Upper lobe of left lung (tissue), 6 donors: ENCODE measurements at regions not wholly inside any gene's neighbourhood (a gene's known extent, or its start where the extent isn't known, plus 50 kb on each side); places are given as distances from the start of the nearest gene placed in this dataset.

Source experiments
- ATAC-seq, 2 donors: fragments of 200-7000 bp; cut with Tn5 transposase; one replicate each; pipeline ENCODE4 v1.9.1; 2022; ENCODE audit warnings: mild to moderate bottlenecking in 2 of 2, moderate library complexity in 2 of 2; ENCODE audit not compliant: low FRiP score in 2 of 2
- DNase-seq, 2 donors: peaks; one replicate each; pipeline ENCODE4 v3.0.0-alpha.2; 2019 to 2020
- H3K27ac ChIP-seq, 4 donors: fragments of 200-600 bp; sonication (generic); one replicate each; pipeline ENCODE4 v1.5.1; 2016 to 2019
- H3K27me3 ChIP-seq, 4 donors: fragments of 200-600 bp; sonication (generic); one replicate each; pipeline ENCODE4 v1.5.1; 2017 to 2019
- H3K36me3 ChIP-seq, 4 donors: fragments of 200-600 bp; sonication (generic); one replicate each; pipeline ENCODE4 v1.5.1; 2016 to 2019
- H3K4me1 ChIP-seq, 4 donors: fragments of 200-600 bp; sonication (generic); one replicate each; pipeline ENCODE4 v1.5.1; 2018 to 2019
- H3K4me3 ChIP-seq, 4 donors: fragments of 200-600 bp; sonication (generic); one replicate each; pipeline ENCODE4 v1.5.1; 2017 to 2019; ENCODE audit warnings: mild to moderate bottlenecking in 2 of 4, moderate library complexity in 1 of 4
- H3K9me3 ChIP-seq, 4 donors: fragments of 200-600 bp; sonication (generic); one replicate each; pipeline ENCODE4 v1.5.1; 2018 to 2019
- EP300 ChIP-seq, 4 donors: sonication (generic); formaldehyde crosslinking; IDR thresholded peaks; one replicate each; pipeline ENCODE4 v1.5.1; 2017; ENCODE audit warnings: antibody characterized with exemption in 4 of 4, control low read depth in 2 of 4
- POLR2A ChIP-seq, 4 donors: fragments of 450-650 bp; IDR thresholded peaks; one replicate each; pipeline ENCODE4 v1.5.1; 2016 to 2017; ENCODE audit warnings: antibody characterized with exemption in 4 of 4, mild to moderate bottlenecking in 2 of 4
- POLR2AphosphoS5 ChIP-seq, 2 donors: sonication (generic); formaldehyde crosslinking; IDR thresholded peaks; one replicate each; pipeline ENCODE4 v1.5.1; 2017; ENCODE audit warnings: antibody characterized with exemption in 2 of 2
- WGBS, 2 donors: methylation state at CpG; one replicate each; pipeline ENCODE4 v1.1.5; 2017 to 2018; 5-methylcytosine and 5-hydroxymethylcytosine counted together
- TF ChIP-seq, protein P1 (sequence below), 6 experiments: fragments of 450-650 bp in 4 of 6; fragments of 200-600 bp in 2 of 6; sonication (generic) in 2 of 6; IDR thresholded peaks; one replicate each; pipeline ENCODE4 v1.5.1; 2016 to 2019; ENCODE audit warnings: antibody characterized with exemption in 6 of 6
- donor health status: DM: no; HTN: no; CAD: no; lungs with moderate emphysema.
- donor health status: DM: no; HTN: yes; CAD: no; lungs with severe emphysema.

DNA sequence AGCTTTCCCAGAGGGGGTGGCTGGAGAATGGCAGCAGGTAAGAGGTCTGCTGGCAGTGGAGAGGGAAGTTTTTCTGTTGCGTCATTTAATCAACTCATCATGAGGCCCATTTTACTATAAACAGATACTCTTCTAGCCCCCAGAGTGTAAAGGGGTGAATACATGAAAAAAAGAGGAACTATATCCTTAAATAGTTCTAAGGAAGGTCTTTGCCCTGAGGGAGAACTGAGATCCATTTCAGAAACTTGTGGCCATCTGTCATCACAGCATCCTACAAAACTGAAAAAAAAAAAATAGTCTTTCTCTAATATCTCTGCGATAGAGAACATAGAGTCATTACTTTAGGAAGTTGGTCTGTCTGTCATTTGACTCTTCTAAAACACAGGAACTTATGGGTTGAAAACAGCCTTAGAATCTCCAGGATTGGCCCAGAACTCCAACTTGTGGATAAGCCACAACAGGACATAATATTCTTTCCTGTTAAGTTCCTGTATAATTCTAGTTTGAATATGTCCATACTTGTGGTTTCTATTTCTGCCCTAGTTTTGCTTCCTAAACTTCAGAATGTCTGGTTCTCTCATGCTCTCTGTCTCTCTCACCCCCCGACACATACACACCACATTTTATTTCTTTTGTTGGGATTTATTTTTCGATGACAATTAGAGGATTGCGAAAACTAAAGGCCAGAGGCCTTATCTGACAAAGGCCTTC, 238.5 kb upstream of the PIK3R1 start:
- TF ChIP-seq, protein P1, sequence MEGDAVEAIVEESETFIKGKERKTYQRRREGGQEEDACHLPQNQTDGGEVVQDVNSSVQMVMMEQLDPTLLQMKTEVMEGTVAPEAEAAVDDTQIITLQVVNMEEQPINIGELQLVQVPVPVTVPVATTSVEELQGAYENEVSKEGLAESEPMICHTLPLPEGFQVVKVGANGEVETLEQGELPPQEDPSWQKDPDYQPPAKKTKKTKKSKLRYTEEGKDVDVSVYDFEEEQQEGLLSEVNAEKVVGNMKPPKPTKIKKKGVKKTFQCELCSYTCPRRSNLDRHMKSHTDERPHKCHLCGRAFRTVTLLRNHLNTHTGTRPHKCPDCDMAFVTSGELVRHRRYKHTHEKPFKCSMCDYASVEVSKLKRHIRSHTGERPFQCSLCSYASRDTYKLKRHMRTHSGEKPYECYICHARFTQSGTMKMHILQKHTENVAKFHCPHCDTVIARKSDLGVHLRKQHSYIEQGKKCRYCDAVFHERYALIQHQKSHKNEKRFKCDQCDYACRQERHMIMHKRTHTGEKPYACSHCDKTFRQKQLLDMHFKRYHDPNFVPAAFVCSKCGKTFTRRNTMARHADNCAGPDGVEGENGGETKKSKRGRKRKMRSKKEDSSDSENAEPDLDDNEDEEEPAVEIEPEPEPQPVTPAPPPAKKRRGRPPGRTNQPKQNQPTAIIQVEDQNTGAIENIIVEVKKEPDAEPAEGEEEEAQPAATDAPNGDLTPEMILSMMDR (IDR thresholded peaks at IDR 0.05) = no peak
- TF ChIP-seq POLR2A (IDR thresholded peaks at IDR 0.05) = no peak
- no peak for TF ChIP-seq EP300 (IDR thresholded peaks at IDR 0.05)
- no peak for TF ChIP-seq POLR2AphosphoS5 (IDR thresholded peaks at IDR 0.05)
- H3K36me3 ChIP-seq = no peaks in the 10 kb centered on the region
- peak overlapping the region in 2 of 4 donors; percentile 29 to 35 for H3K27ac ChIP-seq
- ATAC-seq (no peak), DNase-seq (no peak)
- no peaks in the 10 kb centered on the region for H3K27me3 ChIP-seq
- peaks cover 13 to 17% (median 14%) of the 10 kb centered on the region in 4 donors for H3K4me1 ChIP-seq
- 59 to 63% methylated on average over 5 of the region's 5 CpGs for WGBS, 2 donors
- no peaks in the 10 kb centered on the region for H3K9me3 ChIP-seq
- no peak overlapping the region for H3K4me3 ChIP-seq

DNA sequence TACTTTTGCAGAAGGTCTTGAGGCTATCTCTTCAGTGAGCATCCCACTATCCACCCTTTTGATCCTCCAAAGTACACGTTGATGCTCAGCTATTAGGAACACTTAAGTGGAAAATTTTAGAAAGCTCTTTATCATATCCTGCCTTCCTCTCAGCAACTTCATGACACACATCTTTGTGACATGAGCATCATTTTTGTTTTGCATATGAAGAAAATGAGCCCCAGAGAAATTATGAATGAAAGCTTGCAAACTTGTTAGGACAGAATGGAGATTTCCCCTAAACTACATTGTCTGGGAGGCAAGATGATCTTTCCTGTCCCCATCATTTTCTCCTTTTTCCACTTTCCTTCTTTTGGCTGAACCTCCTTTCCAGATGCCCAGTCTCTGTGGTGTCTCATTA, 239.4 kb upstream of the PIK3R1 start:
- H3K36me3 ChIP-seq = no peaks in the 10 kb centered on the region
- H3K27ac ChIP-seq = no peak overlapping the region
- DNase-seq (no peak), ATAC-seq (no peak)
- no peaks in the 10 kb centered on the region for H3K27me3 ChIP-seq
- peaks cover 20 to 23% (median 22%) of the 10 kb centered on the region in 4 donors for H3K4me1 ChIP-seq
- no peak overlapping the region for H3K4me3 ChIP-seq
- TF ChIP-seq, protein P1 (IDR thresholded peaks at IDR 0.05) = no peak
- TF ChIP-seq POLR2AphosphoS5 (IDR thresholded peaks at IDR 0.05) (no peak), EP300 (IDR thresholded peaks at IDR 0.05) (no peak), POLR2A (IDR thresholded peaks at IDR 0.05) (no peak)
- no peaks in the 10 kb centered on the region for H3K9me3 ChIP-seq
- WGBS, 2 donors = 73 to 74% methylated on average over 1 of the region's 1 CpG

DNA sequence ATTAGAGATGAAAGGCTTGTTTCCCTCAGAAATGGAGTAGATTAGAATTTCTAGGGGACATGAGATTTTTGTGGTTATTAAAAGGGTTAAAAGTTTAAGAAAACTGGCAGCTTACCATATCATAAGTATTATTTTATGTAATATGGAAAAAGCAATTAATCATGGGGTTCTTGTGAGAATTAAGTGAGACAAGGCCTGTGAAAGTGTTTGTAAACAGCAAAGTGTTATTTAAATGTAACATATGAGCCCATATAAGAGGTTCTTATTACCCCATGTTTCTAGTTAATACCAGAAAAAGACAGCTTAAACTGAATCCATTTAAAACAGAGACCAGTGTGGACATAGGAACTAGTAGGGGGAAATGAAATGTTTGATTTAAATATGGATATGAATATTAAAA, 241.1 kb upstream of the PIK3R1 start:
- Histone ChIP-seq H3K4me1 (peaks cover 24 to 29% (median 27%) of the 10 kb centered on the region in 4 donors), H3K27ac (no peak overlapping the region), H3K4me3 (no peak overlapping the region), H3K36me3 (no peaks in the 10 kb centered on the region), H3K9me3 (no peaks in the 10 kb centered on the region), H3K27me3 (no peaks in the 10 kb centered on the region)
- ATAC-seq = no peak
- DNase-seq = no peak
- TF ChIP-seq EP300 (IDR thresholded peaks at IDR 0.05) (no peak), POLR2AphosphoS5 (IDR thresholded peaks at IDR 0.05) (no peak), POLR2A (IDR thresholded peaks at IDR 0.05) (no peak)
- TF ChIP-seq, protein P1 (IDR thresholded peaks at IDR 0.05) = no peak

DNA sequence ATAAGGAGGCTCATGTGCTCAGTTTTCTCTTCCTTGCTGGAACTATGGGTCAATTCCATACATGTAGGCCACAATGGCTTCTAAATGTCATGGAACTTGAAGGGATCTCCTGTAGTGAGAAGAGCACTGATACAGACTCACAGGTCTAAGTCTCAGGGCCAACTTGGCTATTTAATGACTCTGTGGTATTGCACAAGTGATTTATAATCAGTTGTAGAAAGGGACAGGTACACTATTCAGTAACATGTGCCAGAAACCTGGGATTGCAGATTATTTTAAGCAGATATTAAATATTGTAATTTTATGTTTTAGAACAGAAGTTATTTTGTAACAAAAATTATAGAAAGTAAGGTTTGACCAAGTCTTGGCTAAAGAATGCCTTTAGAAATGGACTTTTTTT, 241.5 kb upstream of the PIK3R1 start:
- peaks cover 24 to 29% (median 27%) of the 10 kb centered on the region in 4 donors for H3K4me1 ChIP-seq
- H3K4me3 ChIP-seq = no peak overlapping the region
- TF ChIP-seq POLR2A (IDR thresholded peaks at IDR 0.05) = no peak
- TF ChIP-seq, protein P1 (IDR thresholded peaks at IDR 0.05) = no peak
- no peak for TF ChIP-seq EP300 (IDR thresholded peaks at IDR 0.05)
- TF ChIP-seq POLR2AphosphoS5 (IDR thresholded peaks at IDR 0.05) = no peak

More for the DNA sequence above, 241.5 kb upstream of the PIK3R1 start:
- Histone ChIP-seq H3K9me3 (no peaks in the 10 kb centered on the region), H3K36me3 (no peaks in the 10 kb centered on the region), H3K27me3 (no peaks in the 10 kb centered on the region), H3K27ac (no peak overlapping the region)
- no peak for ATAC-seq
- DNase-seq = no peak
